Psoas muscle (tissue), 7 donors: ENCODE measurements at regions not wholly inside any gene's neighbourhood (a gene's known extent, or its start where the extent isn't known, plus 50 kb on each side); places are given as distances from the start of the nearest gene placed in this dataset.

Experiments
- ATAC-seq, 4 donors: fragments of 200-7000 bp; cut with Tn5 transposase; one replicate each; pipeline ENCODE4 v1.9.1; 2020; ENCODE audit warnings: moderate library complexity in 3 of 4, mild to moderate bottlenecking in 2 of 4
- DNase-seq, 2 donors: peaks; one replicate each; pipeline ENCODE4 v3.0.0-alpha.2; 2020
- H3K27ac ChIP-seq: fragments of 200-600 bp; one replicate; pipeline ENCODE4 v1.8.0; 2022
- H3K27me3 ChIP-seq, 3 donors: fragments of 200-600 bp in 1 of 3; one replicate each; pipeline versions ENCODE4 v1.6.1 to v1.8.0; 2013 to 2022; ENCODE audit warnings: low read length in 2 of 3, mild to moderate bottlenecking in 2 of 3, moderate library complexity in 1 of 3; ENCODE audit not compliant: insufficient read depth in 3 of 3
- H3K36me3 ChIP-seq, 2 donors: fragments of 200-600 bp in 1 of 2; one replicate each; pipeline versions ENCODE4 v1.6.1 to v1.8.0; 2013 to 2022; ENCODE audit warnings: low read depth in 1 of 2, mild to moderate bottlenecking in 1 of 2, moderate library complexity in 1 of 2; ENCODE audit not compliant: insufficient read depth in 1 of 2
- H3K4me1 ChIP-seq: fragments of 200-600 bp; one replicate; pipeline ENCODE4 v1.8.0; 2022
- H3K4me3 ChIP-seq: fragments of 200-600 bp; one replicate; pipeline ENCODE4 v1.8.0; 2022; ENCODE audit warnings: mild to moderate bottlenecking
- H3K9me3 ChIP-seq: fragments of 200-600 bp; one replicate; pipeline ENCODE4 v1.8.0; 2022
- WGBS, 3 donors: extraction: QIAGEN DNeasy Blood & Tissue Kit; methylation state at CpG; one replicate each; pipeline versions ENCODE4 v1.1.6 to v1.1.7; 2013; 5-methylcytosine and 5-hydroxymethylcytosine counted together
- intact Hi-C, 2 donors: fragments of 100-400 bp; cut with DNase I; formaldehyde crosslinking; loops; one replicate each; pipeline versions ENCODE4 v1.11.0 to v1.14.2; 2022
- TF ChIP-seq, protein P1 (sequence below): fragments of 200-600 bp; IDR thresholded peaks from one replicate; pipeline ENCODE4 v1.8.0; 2022; ENCODE audit warnings: antibody characterized with exemption
- donor health status: healthy with polysubstance abuse.
- donor health status: DM: no; HTN: no; CAD: no; lungs with moderate emphysema.
- donor health status: Bipolar disorder and iron deficiency.
- donor health status: healthy.
- donor health status: DM: yes; HTN: yes; CAD: no.
- donor health status: DM: no; HTN: no; CAD: no.
- donor health status: DM: yes; HTN: yes; CAD: no.

DNA sequence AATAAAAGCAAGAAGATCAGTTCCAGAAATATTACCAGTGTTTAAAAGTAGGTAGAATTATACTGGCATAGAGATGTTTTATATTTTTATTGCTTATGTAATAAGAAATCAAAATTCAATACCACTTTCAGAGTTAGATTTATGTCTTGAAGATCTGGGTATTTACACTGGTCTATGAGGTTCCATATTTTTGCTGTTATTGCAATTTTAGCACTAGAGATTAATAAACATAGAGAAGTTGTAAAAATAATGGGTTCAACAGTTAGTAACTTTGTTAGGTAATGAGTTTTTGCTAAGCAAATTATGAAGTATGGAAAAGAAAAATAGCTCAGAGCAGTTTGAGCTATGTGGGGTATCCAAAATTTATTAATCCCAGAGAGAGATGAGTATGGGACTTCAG, 188.1 kb downstream of the SYT10 start:
- H3K36me3 ChIP-seq, result no peaks in the 10 kb centered on the region
- TF ChIP-seq, protein P1, sequence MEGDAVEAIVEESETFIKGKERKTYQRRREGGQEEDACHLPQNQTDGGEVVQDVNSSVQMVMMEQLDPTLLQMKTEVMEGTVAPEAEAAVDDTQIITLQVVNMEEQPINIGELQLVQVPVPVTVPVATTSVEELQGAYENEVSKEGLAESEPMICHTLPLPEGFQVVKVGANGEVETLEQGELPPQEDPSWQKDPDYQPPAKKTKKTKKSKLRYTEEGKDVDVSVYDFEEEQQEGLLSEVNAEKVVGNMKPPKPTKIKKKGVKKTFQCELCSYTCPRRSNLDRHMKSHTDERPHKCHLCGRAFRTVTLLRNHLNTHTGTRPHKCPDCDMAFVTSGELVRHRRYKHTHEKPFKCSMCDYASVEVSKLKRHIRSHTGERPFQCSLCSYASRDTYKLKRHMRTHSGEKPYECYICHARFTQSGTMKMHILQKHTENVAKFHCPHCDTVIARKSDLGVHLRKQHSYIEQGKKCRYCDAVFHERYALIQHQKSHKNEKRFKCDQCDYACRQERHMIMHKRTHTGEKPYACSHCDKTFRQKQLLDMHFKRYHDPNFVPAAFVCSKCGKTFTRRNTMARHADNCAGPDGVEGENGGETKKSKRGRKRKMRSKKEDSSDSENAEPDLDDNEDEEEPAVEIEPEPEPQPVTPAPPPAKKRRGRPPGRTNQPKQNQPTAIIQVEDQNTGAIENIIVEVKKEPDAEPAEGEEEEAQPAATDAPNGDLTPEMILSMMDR, result no peak
- DNase-seq (no peak), ATAC-seq (no peak)
- no peak overlapping the region for H3K4me3 ChIP-seq
- no peaks in the 10 kb centered on the region for H3K27me3 ChIP-seq
- intact Hi-C loops, result no loop called here
- no peak overlapping the region for H3K27ac ChIP-seq
- no peaks in the 10 kb centered on the region for H3K4me1 ChIP-seq
- no peaks in the 10 kb centered on the region for H3K9me3 ChIP-seq

DNA sequence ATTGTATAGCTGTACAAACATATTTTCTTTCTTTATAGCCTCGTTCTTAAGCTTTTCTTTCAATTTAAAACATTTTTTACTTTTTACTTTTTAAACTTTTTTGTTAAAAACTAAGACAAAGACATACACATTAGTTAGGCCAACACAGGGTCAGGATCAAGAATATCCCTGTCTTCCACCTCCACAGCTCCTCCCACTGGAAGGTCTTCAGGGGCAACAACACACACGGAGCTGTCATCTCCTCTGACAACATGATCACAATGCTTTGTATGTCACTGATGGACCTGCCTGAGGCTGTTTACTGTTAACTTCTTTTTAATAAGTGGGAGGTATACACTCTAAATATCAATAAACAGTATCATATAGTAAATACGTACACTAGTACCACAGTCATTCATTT, 191.3 kb downstream of the SYT10 start:
- DNase-seq, result no peak
- Histone ChIP-seq H3K36me3 (no peaks in the 10 kb centered on the region), H3K4me3 (no peak overlapping the region), H3K9me3 (no peaks in the 10 kb centered on the region), H3K27ac (no peak overlapping the region), H3K27me3 (no peaks in the 10 kb centered on the region), H3K4me1 (no peaks in the 10 kb centered on the region)
- no peak for ATAC-seq
- TF ChIP-seq, protein P1, result no peak
- intact Hi-C loops, result no loop called here
- 56 to 65% (median 61%) methylated on average over 3 of the region's 3 CpGs for WGBS, 3 donors

DNA sequence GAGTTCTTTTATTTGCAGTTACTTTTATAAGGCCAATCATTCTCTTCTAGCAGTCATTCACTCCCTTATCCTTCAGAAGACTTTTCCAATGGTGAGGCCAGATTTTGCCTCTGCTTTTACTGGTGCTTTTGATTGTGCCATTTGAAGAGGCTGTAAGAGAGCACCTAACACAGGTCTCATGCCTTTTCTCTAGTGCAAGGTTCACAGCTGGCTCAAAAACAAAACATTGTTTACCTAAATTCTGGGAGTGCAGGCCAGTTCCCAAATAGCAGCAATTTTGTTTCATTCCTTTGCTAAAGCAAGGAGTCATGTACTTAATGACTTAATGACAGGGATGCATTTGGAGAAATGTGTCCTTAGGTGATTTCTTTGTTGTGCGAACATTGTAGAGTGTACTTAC, 192.0 kb downstream of the SYT10 start:
- H3K36me3 ChIP-seq, result no peaks in the 10 kb centered on the region
- H3K9me3 ChIP-seq, result no peaks in the 10 kb centered on the region
- WGBS, 3 donors, result 93 to 94% (median 94%) methylated on average over 1 of the region's 1 CpG
- ATAC-seq (no peak), DNase-seq (no peak)
- intact Hi-C loops, result no loop called here
- no peak overlapping the region for H3K27ac ChIP-seq
- TF ChIP-seq, protein P1, result no peak
- no peaks in the 10 kb centered on the region for H3K27me3 ChIP-seq
- H3K4me3 ChIP-seq, result no peak overlapping the region
- H3K4me1 ChIP-seq, result no peaks in the 10 kb centered on the region

DNA sequence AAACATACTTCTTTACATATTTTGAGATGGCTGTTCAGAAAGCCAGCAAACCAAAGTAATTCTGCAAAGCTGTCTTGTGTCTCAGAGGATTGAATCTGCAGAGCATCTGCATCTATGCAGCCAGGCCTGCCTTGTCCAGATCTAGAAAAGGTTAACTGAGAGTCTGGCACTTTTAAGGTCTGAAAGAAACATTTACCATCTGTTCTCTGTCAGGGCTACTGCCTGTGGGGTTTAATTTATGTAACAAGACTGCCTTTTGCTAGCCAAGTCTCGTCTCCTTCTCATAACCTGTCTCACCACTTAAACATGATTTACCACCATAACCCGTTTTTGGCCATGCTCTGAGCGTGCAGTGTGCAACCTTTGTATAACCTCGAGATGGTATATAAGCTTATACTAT, 194.2 kb downstream of the SYT10 start:
- DNase-seq, result no peak
- H3K27ac ChIP-seq, result no peak overlapping the region
- no peaks in the 10 kb centered on the region for H3K36me3 ChIP-seq
- H3K4me3 ChIP-seq, result no peak overlapping the region
- H3K9me3 ChIP-seq, result no peaks in the 10 kb centered on the region
- no peak for ATAC-seq
- no peaks in the 10 kb centered on the region for H3K27me3 ChIP-seq
- no peaks in the 10 kb centered on the region for H3K4me1 ChIP-seq
- TF ChIP-seq, protein P1, result no peak
- intact Hi-C loops, result no loop called here
- 16 to 26% (median 20%) methylated on average over 4 of the region's 4 CpGs for WGBS, 3 donors

DNA sequence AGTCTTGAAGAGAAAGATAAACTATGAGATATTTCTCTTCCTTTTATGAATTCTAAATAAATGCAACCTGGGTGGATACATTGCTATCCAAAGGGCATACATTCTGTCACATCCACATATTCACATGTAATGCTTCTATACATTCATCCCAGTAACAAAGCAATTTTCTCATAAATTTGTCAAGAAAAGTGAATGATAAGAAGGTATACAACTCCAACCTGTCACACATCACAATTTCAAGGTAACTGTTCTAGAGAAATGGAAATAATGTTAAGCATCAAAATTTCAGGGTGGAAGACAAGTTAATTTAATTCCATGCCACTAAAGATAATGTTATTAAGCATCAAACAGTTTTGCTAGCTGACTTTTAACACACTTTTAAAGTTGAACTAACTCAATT, 212.9 kb downstream of the SYT10 start:
- DNase-seq (no peak), ATAC-seq (no peak)
- TF ChIP-seq, protein P1, result no peak
- Histone ChIP-seq H3K4me1 (no peaks in the 10 kb centered on the region), H3K4me3 (no peak overlapping the region), H3K36me3 (no peaks in the 10 kb centered on the region), H3K27ac (no peak overlapping the region), H3K27me3 (no peaks in the 10 kb centered on the region), H3K9me3 (no peaks in the 10 kb centered on the region)
- intact Hi-C loops, result no loop called here
